H1 (cell line): ENCODE measurements at regions not wholly inside any gene's neighbourhood (a gene's known extent, or its start where the extent isn't known, plus 50 kb on each side); places are given as distances from the start of the nearest gene placed in this dataset.

Experiments used
- CTCF ChIA-PET: fragments of 300-600 bp; sonication (Branson Sonifier 250); formaldehyde crosslinking; loops from one replicate; lab custom pipeline; 2021; ENCODE audit not compliant: partially characterized antibody; lab: Charles Lee
- POLR2A ChIA-PET: fragments of 300-600 bp; sonication (Branson Sonifier 250); formaldehyde crosslinking; loops from one replicate; lab custom pipeline; 2021; ENCODE audit warnings: inconsistent platforms; ENCODE audit not compliant: partially characterized antibody; lab: Charles Lee
- DNase-seq, 2 experiments: peaks; one replicate each; pipeline versions ENCODE4 v3.0.0 to v3.0.0-alpha.2; 2010 to 2022; ENCODE audit warnings: low spot score in 2 of 2, low read depth in 1 of 2, mixed read lengths in 1 of 2
- FAIRE-seq: peaks from 2 replicates; lab custom pipeline; 2011; peaks lifted over from hg19 to GRCh38; lab: Jason Lieb, UNC
- H2AFZ ChIP-seq: 2 replicates; pipeline ENCODE4 v1.8.1; 2012; ENCODE audit warnings: low read length, inconsistent platforms
- H2AK5ac ChIP-seq: 2 replicates; pipeline ENCODE4 v1.6.1; 2013; ENCODE audit warnings: low read depth, low read length
- H2BK120ac ChIP-seq: replicated peaks from 2 replicates; pipeline ENCODE3; 2013; ENCODE audit warnings: low read depth, low read length, inconsistent platforms
- H2BK12ac ChIP-seq: 2 replicates; pipeline ENCODE4 v1.6.1; 2013; ENCODE audit warnings: low read depth, low read length
- H2BK15ac ChIP-seq: 2 replicates; pipeline ENCODE4 v1.6.1; 2013; ENCODE audit warnings: low read length
- H2BK20ac ChIP-seq: 2 replicates; pipeline ENCODE4 v1.6.1; 2013; ENCODE audit warnings: low read length
- H2BK5ac ChIP-seq: 2 replicates; pipeline ENCODE4 v1.6.1; 2013; ENCODE audit warnings: low read depth, low read length
- H3K14ac ChIP-seq: 2 replicates; pipeline ENCODE4 v1.6.1; 2013; ENCODE audit warnings: inconsistent platforms; ENCODE audit not compliant: insufficient read length
- H3K18ac ChIP-seq: 2 replicates; pipeline ENCODE4 v1.6.1; 2013; ENCODE audit warnings: low read length; ENCODE audit errors: extremely low read depth
- H3K23ac ChIP-seq: 2 replicates; pipeline ENCODE4 v1.6.1; 2013; ENCODE audit warnings: inconsistent platforms; ENCODE audit not compliant: insufficient read length
- H3K23me2 ChIP-seq: 2 replicates; pipeline ENCODE4 v1.6.1; 2013; ENCODE audit warnings: low read depth, low read length
- H3K27ac ChIP-seq: 2 replicates; pipeline ENCODE4 v1.6.1; 2011; ENCODE audit warnings: low read depth, low read length, inconsistent platforms
- H3K27me3 ChIP-seq, 4 experiments: replicated peaks in 1 of 4; 1 replicate in 1 of 4; 2 replicates in 3 of 4; pipeline versions ENCODE4 v1.6.1 to v1.8.1; 2011 to 2013; ENCODE audit warnings: low read length in 3 of 4, mild to moderate bottlenecking in 3 of 4, inconsistent platforms in 2 of 4, mixed read lengths in 2 of 4, moderate library complexity in 1 of 4; ENCODE audit not compliant: control insufficient read depth in 3 of 4, insufficient read depth in 3 of 4; ENCODE audit errors: extremely low read depth in 1 of 4
- H3K36me3 ChIP-seq, 4 experiments: 2 replicates each; pipeline versions ENCODE4 v1.6.1 to v1.8.1; 2011 to 2013; ENCODE audit warnings: mild to moderate bottlenecking in 4 of 4, low read length in 3 of 4, moderate library complexity in 2 of 4, control low read depth in 1 of 4, inconsistent platforms in 1 of 4; ENCODE audit not compliant: insufficient read depth in 4 of 4, control insufficient read depth in 2 of 4
- H3K4ac ChIP-seq: replicated peaks from 2 replicates; pipeline ENCODE3; 2013; ENCODE audit warnings: low read length, low read depth, mixed read lengths, inconsistent platforms; ENCODE audit not compliant: insufficient read length
- H3K4me1 ChIP-seq, 4 experiments: replicated peaks in 1 of 4; 1 replicate in 1 of 4; 2 replicates in 3 of 4; pipeline versions ENCODE4 v1.6.1 to v1.8.1; 2011 to 2013; ENCODE audit warnings: low read length in 3 of 4, inconsistent platforms in 2 of 4, mixed read lengths in 1 of 4; ENCODE audit not compliant: insufficient read depth in 4 of 4, control insufficient read depth in 3 of 4
- H3K4me2 ChIP-seq, 2 experiments: 2 replicates each; pipeline versions ENCODE4 v1.6.1 to v1.8.1; 2011 to 2013; ENCODE audit warnings: low read depth in 2 of 2, low read length in 2 of 2, control low read depth in 1 of 2, inconsistent platforms in 1 of 2, mild to moderate bottlenecking in 1 of 2; ENCODE audit not compliant: insufficient read depth in 1 of 2
- H3K4me3 ChIP-seq, 4 experiments: fragments of 200-600, 300-600 bp in 1 of 4; sonication (generic), shearing (Covaris generic), sonication (Bioruptor Twin) in 1 of 4; 2 replicates each; pipeline versions ENCODE4 v1.5.1 to v1.8.1; 2011 to 2016; ENCODE audit warnings: low read length in 4 of 4, low read depth in 3 of 4, control low read depth in 2 of 4, inconsistent platforms in 2 of 4, mild to moderate bottlenecking in 2 of 4, mixed read lengths in 1 of 4, moderate library complexity in 1 of 4; ENCODE audit not compliant: insufficient read depth in 2 of 4; ENCODE audit errors: extremely low read depth in 1 of 4
- H3K56ac ChIP-seq: replicated peaks from 2 replicates; pipeline ENCODE3; 2013; ENCODE audit warnings: low read depth, mild to moderate bottlenecking, mixed read lengths, low read length, inconsistent platforms; ENCODE audit not compliant: insufficient read length
- H3K79me1 ChIP-seq: 2 replicates; pipeline ENCODE4 v1.6.1; 2013; ENCODE audit warnings: low read depth, low read length, control low read depth
- H3K79me2 ChIP-seq, 2 experiments: 2 replicates each; pipeline versions ENCODE4 v1.6.1 to v1.8.1; 2012 to 2013; ENCODE audit warnings: low read length in 2 of 2, mild to moderate bottlenecking in 2 of 2, inconsistent platforms in 1 of 2; ENCODE audit not compliant: insufficient read depth in 2 of 2, control insufficient read depth in 1 of 2
- H3K9ac ChIP-seq, 4 experiments: replicated peaks in 1 of 4; 1 replicate in 1 of 4; 2 replicates in 3 of 4; pipeline versions ENCODE4 v1.6.1 to v1.8.1; 2011 to 2013; ENCODE audit warnings: low read depth in 3 of 4, low read length in 3 of 4, control low read depth in 2 of 4, mild to moderate bottlenecking in 2 of 4, moderate library complexity in 2 of 4, inconsistent platforms in 1 of 4; ENCODE audit errors: extremely low read depth in 1 of 4
- H3K9me3 ChIP-seq, 2 experiments: 2 replicates each; pipeline versions ENCODE4 v1.6.1 to v1.8.1; 2012 to 2013; ENCODE audit warnings: mild to moderate bottlenecking in 2 of 2, moderate library complexity in 2 of 2, control low read depth in 1 of 2, inconsistent platforms in 1 of 2, low read depth in 1 of 2, low read length in 1 of 2, mixed read lengths in 1 of 2; ENCODE audit not compliant: insufficient read depth in 2 of 2
- H4K20me1 ChIP-seq, 2 experiments: replicated peaks in 1 of 2; 2 replicates each; pipeline versions ENCODE3 to v1.8.1; 2011 to 2013; ENCODE audit warnings: inconsistent platforms in 2 of 2, low read length in 2 of 2, mild to moderate bottlenecking in 1 of 2; ENCODE audit not compliant: insufficient read depth in 2 of 2, control insufficient read depth in 1 of 2
- H4K5ac ChIP-seq: 2 replicates; pipeline ENCODE4 v1.6.1; 2013; ENCODE audit warnings: low read length, low read depth, mixed read lengths, inconsistent platforms; ENCODE audit not compliant: insufficient read length
- H4K8ac ChIP-seq: 2 replicates; pipeline ENCODE4 v1.8.0; 2013; ENCODE audit warnings: mild to moderate bottlenecking, moderate library complexity, low read length, inconsistent platforms; ENCODE audit not compliant: insufficient read depth; ENCODE audit errors: extremely low read depth
- H4K91ac ChIP-seq: replicated peaks from 2 replicates; pipeline ENCODE3; 2013; ENCODE audit warnings: low read length, mixed read lengths, inconsistent platforms; ENCODE audit not compliant: insufficient read length
- CEBPB ChIP-seq: IDR thresholded peaks from 2 replicates; pipeline ENCODE4 v1.6.1; 2012; ENCODE audit warnings: low read depth, low read length
- MAX ChIP-seq: IDR thresholded peaks from 2 replicates; pipeline ENCODE4 v1.6.1; 2012; ENCODE audit warnings: inconsistent platforms
- PHF8 ChIP-seq: fragments of 200-600 bp; sonication (generic); conservative IDR thresholded peaks from 2 replicates; pipeline ENCODE4 v1.7.1; 2012; ENCODE audit warnings: low read depth, mild to moderate bottlenecking, inconsistent platforms, low read length, moderate library complexity
- USF2 ChIP-seq: IDR thresholded peaks from 2 replicates; pipeline ENCODE4 v1.6.1; 2011; ENCODE audit warnings: low read length, improper control_type of control experiment
- WGBS, 2 experiments: shearing (Covaris generic) in 1 of 2; methylation state at CpG; one replicate each; pipeline versions ENCODE4 v1.1.6 to v1.1.7; 2013 to 2015; ENCODE audit warnings: low lambda C conversion rate in 2 of 2, mixed read lengths in 2 of 2, inconsistent platforms in 1 of 2, low coverage in 1 of 2, missing lambda C conversion rate in 1 of 2; ENCODE audit not compliant: insufficient replicate concordance in 2 of 2, insufficient coverage in 1 of 2, insufficient read length in 1 of 2; ENCODE audit errors: extremely low coverage in 1 of 2, missing lambda C conversion rate in 1 of 2; 5-methylcytosine and 5-hydroxymethylcytosine counted together

GRCh38 chr14:104521816-104522745 is 57.5 kb upstream of the C14orf180 start:
- Histone ChIP-seq H4K20me1 (peaks cover 0 to 7% of the 10 kb centered on the region in 2 experiments), H3K36me3 (no peaks in the 10 kb centered on the region), H2BK120ac (no peak overlapping the region), H3K79me2 (no peaks in the 10 kb centered on the region; a peak in 1 of 4 replicates), H2BK5ac (no peak overlapping the region), H2AK5ac (no peak overlapping the region), H3K23ac (no peak overlapping the region), H3K4me2 (no peak overlapping the region), H3K56ac (no peak overlapping the region), H4K8ac (no peak overlapping the region), H3K9ac (no peak overlapping the region), H3K18ac (no peak overlapping the region), H3K27ac (no peak overlapping the region), H3K4ac (no peak overlapping the region), H2BK12ac (no peak overlapping the region), H2BK20ac (no peak overlapping the region), H3K4me1 (no peaks in the 10 kb centered on the region), H3K27me3 (no peaks in the 10 kb centered on the region), H2BK15ac (no peak overlapping the region), H4K91ac (no peak overlapping the region), H3K79me1 (no peaks in the 10 kb centered on the region), H3K14ac (no peak overlapping the region), H3K4me3 (no peak overlapping the region), H3K9me3 (peaks cover 11 to 21% of the 10 kb centered on the region in 2 experiments; a peak in 3 of 4 replicates), H2AFZ (no peak overlapping the region), H4K5ac (no peak overlapping the region), H3K23me2 (peaks cover 8% of the 10 kb centered on the region)
- no peak for FAIRE-seq
- no peak for DNase-seq
- WGBS, 2 experiments, result 87% methylated on average over 8 of the region's 8 CpGs; no CpG with 5 or more reads in 1 of the 2 experiments
- ChIA-PET CTCF (interaction anchor here (1.8 kb wide), 1 partner anchor 35 kb away, joined by 3 read pairs; no protein-coding TSS in a partner anchor), POLR2A (no interaction called here)
- TF ChIP-seq USF2 (no peak), PHF8 (no peak), MAX (no peak), CEBPB (no peak)
